ENCODE measurements at regions not wholly inside any gene's neighbourhood (a gene's known extent, or its start where the extent isn't known, plus 50 kb on each side); places are given as distances from the start of the nearest gene placed in this dataset.
"Not testable (repeated sequence)": the region's sequence is repeated elsewhere in the genome, so short reads cannot be mapped to it uniquely, and the experiment has no call there.

GRCh38 chr18:10319914-10320600 is 134.4 kb upstream of the APCDD1 start:
- DNase-seq: no peak

- no peak for DNase-seq
Observed at GRCh38 chr18:10320791-10321190, 133.6 kb upstream of the APCDD1 start.

GRCh38 chr18:10321576-10321975 is 132.9 kb upstream of the APCDD1 start:
- no peak for DNase-seq

GRCh38 chr18:10322004-10322403 is 132.4 kb upstream of the APCDD1 start:
- DNase-seq: no peak

- no peak for DNase-seq
Observed at GRCh38 chr18:10322435-10322834, 132.0 kb upstream of the APCDD1 start.

GRCh38 chr18:10329101-10329500 is 125.3 kb upstream of the APCDD1 start:
- no peak for DNase-seq

GRCh38 chr18:10330428-10330827 is 124.0 kb upstream of the APCDD1 start:
- DNase-seq: no peak

GRCh38 chr18:10332452-10332851 is 122.0 kb upstream of the APCDD1 start:
- no peak for DNase-seq

- no peak for DNase-seq
Observed at GRCh38 chr18:10336749-10337350, 117.6 kb upstream of the APCDD1 start.

- no peak for DNase-seq
Observed at GRCh38 chr18:10340821-10341220, 113.6 kb upstream of the APCDD1 start.

- DNase-seq: no peak
Observed at GRCh38 chr18:10343778-10344177, 110.7 kb upstream of the APCDD1 start.

GRCh38 chr18:10346749-10347415 is 107.6 kb upstream of the APCDD1 start:
- no peak for DNase-seq

GRCh38 chr18:10349561-10349960 is 104.9 kb upstream of the APCDD1 start:
- DNase-seq: no peak

GRCh38 chr18:10350661-10351060 is 103.8 kb upstream of the APCDD1 start:
- no peak for DNase-seq

- DNase-seq: no peak
Observed at GRCh38 chr18:10351219-10351818, 103.1 kb upstream of the APCDD1 start.

GRCh38 chr18:10351858-10352257 is 102.6 kb upstream of the APCDD1 start:
- no peak for DNase-seq

GRCh38 chr18:10352671-10353070 is 101.8 kb upstream of the APCDD1 start:
- DNase-seq: no peak

GRCh38 chr18:10353791-10354190 is 100.6 kb upstream of the APCDD1 start:
- no peak for DNase-seq

GRCh38 chr18:10354241-10354811 is 100.1 kb upstream of the APCDD1 start:
- no peak for DNase-seq

- no peak for DNase-seq
Observed at GRCh38 chr18:10354890-10355289, 99.5 kb upstream of the APCDD1 start.

- not testable (repeated sequence) for DNase-seq
Observed at GRCh38 chr18:10356999-10357398, 97.4 kb upstream of the APCDD1 start.

GRCh38 chr18:10361660-10362059 is 92.8 kb upstream of the APCDD1 start:
- no peak for DNase-seq

GRCh38 chr18:10365021-10365500 is 89.4 kb upstream of the APCDD1 start:
- DNase-seq: no peak
